IPS-NIHi7 (cell line): ENCODE measurements at regions not wholly inside any gene's neighbourhood (a gene's known extent, or its start where the extent isn't known, plus 50 kb on each side); places are given as distances from the start of the nearest gene placed in this dataset.

ENCODE experiments used
- DNase-seq: peaks from one replicate; pipeline ENCODE4 v3.0.0; 2012; ENCODE audit warnings: mixed read lengths; ENCODE audit errors: extremely low spot score

- no peak for DNase-seq
These were observed 615.7 kb downstream of the INSC start for GRCh38 chr11:15730263-15730994.

- no peak for DNase-seq
These were observed 616.3 kb downstream of the INSC start for GRCh38 chr11:15730995-15731385.

GRCh38 chr11:15735706-15736105, 620.6 kb downstream of the SOX6 start:
- DNase-seq = no peak

GRCh38 chr11:15737320-15737719, 619.0 kb downstream of the SOX6 start:
- no peak for DNase-seq

- DNase-seq = no peak
These were observed 617.4 kb downstream of the SOX6 start for GRCh38 chr11:15738931-15739330.

- no peak for DNase-seq
These were observed 613.5 kb downstream of the SOX6 start for GRCh38 chr11:15742626-15743519.

- DNase-seq = no peak
These were observed 611.7 kb downstream of the SOX6 start for GRCh38 chr11:15744693-15745092.

GRCh38 chr11:15745266-15745665, 611.1 kb downstream of the SOX6 start:
- DNase-seq = no peak

- no peak for DNase-seq
These were observed 608.7 kb downstream of the SOX6 start for GRCh38 chr11:15747671-15748070.

- no peak for DNase-seq
These were observed 608.2 kb downstream of the SOX6 start for GRCh38 chr11:15748132-15748531.

- no peak for DNase-seq
These were observed 607.6 kb downstream of the SOX6 start for GRCh38 chr11:15748741-15749140.

- no peak for DNase-seq
These were observed 605.6 kb downstream of the SOX6 start for GRCh38 chr11:15750535-15751308.

GRCh38 chr11:15754221-15754620, 602.1 kb downstream of the SOX6 start:
- no peak for DNase-seq

GRCh38 chr11:15757048-15757698, 599.2 kb downstream of the SOX6 start:
- DNase-seq = no peak

- no peak for DNase-seq
These were observed 597.4 kb downstream of the SOX6 start for GRCh38 chr11:15758857-15759465.

- no peak for DNase-seq
These were observed 595.1 kb downstream of the SOX6 start for GRCh38 chr11:15761235-15761634.

GRCh38 chr11:15764326-15764725, 592.0 kb downstream of the SOX6 start:
- no peak for DNase-seq

GRCh38 chr11:15764948-15765347, 591.4 kb downstream of the SOX6 start:
- DNase-seq = no peak

GRCh38 chr11:15765530-15765929, 590.8 kb downstream of the SOX6 start:
- DNase-seq = no peak

- no peak for DNase-seq
These were observed 588.0 kb downstream of the SOX6 start for GRCh38 chr11:15768321-15768720.

- no peak for DNase-seq
These were observed 587.1 kb downstream of the SOX6 start for GRCh38 chr11:15769203-15769602.
